SK-N-SH (cell line): ENCODE measurements at regions not wholly inside any gene's neighbourhood (a gene's known extent, or its start where the extent isn't known, plus 50 kb on each side); places are given as distances from the start of the nearest gene placed in this dataset.

ENCODE experiments used
- CTCF ChIA-PET: fragments of 300-600, 350-600 bp; formaldehyde crosslinking; extraction: SDS; loops from one replicate; lab custom pipeline; 2021; lab: Yijun Ruan, JAX
- POLR2A ChIA-PET: fragments of 350-600 bp; sonication (Branson Sonifier 250); formaldehyde crosslinking; extraction: SDS; loops from one replicate; lab custom pipeline; 2020; ENCODE audit warnings: antibody characterized with exemption, inconsistent platforms; lab: Yijun Ruan, JAX
- DNase-seq: peaks from one replicate; pipeline ENCODE4 v3.0.0; 2012
- H2AFZ ChIP-seq: fragments of 200-600 bp; sonication (generic); 2 replicates; pipeline ENCODE4 v1.8.1; 2016; ENCODE audit warnings: antibody characterized with exemption, mild to moderate bottlenecking, low read depth
- H3F3A ChIP-seq: fragments of 200-600 bp; sonication (generic); replicated peaks from 2 replicates; pipeline ENCODE3; 2016; ENCODE audit warnings: antibody characterized with exemption, mild to moderate bottlenecking; ENCODE audit not compliant: insufficient read depth
- H3K27ac ChIP-seq, 2 experiments: fragments of 200-500 bp in 1 of 2; fragments of 200-600 bp in 1 of 2; sonication (Bioruptor generic) in 1 of 2; sonication (generic), shearing (Covaris generic) in 1 of 2; 2 replicates each; pipeline versions ENCODE4 v1.5.1 to v1.6.1; 2014 to 2016; ENCODE audit warnings: low read depth in 2 of 2, inconsistent platforms in 1 of 2, low read length in 1 of 2, mild to moderate bottlenecking in 1 of 2, mixed read lengths in 1 of 2
- H3K27me3 ChIP-seq: fragments of 200-600 bp; sonication (generic), shearing (Covaris generic); 2 replicates; pipeline ENCODE4 v1.6.1; 2016; ENCODE audit warnings: mixed run types; ENCODE audit not compliant: insufficient read depth
- H3K36me3 ChIP-seq, 2 experiments: fragments of 200-500 bp in 1 of 2; fragments of 200-600 bp in 1 of 2; sonication (Bioruptor generic) in 1 of 2; sonication (generic) in 1 of 2; replicated peaks in 1 of 2; 2 replicates each; pipeline versions ENCODE3 to v1.5.1; 2014 to 2016; ENCODE audit warnings: low read length in 1 of 2, mild to moderate bottlenecking in 1 of 2; ENCODE audit not compliant: insufficient read depth in 2 of 2, control insufficient read depth in 1 of 2
- H3K4me1 ChIP-seq, 2 experiments: fragments of 200-500 bp in 1 of 2; fragments of 200-600 bp in 1 of 2; sonication (Bioruptor generic) in 1 of 2; sonication (generic), shearing (Covaris generic) in 1 of 2; 2 replicates each; pipeline versions ENCODE4 v1.5.1 to v1.6.1; 2014 to 2016; ENCODE audit warnings: low read depth in 1 of 2, low read length in 1 of 2, mixed run types in 1 of 2; ENCODE audit not compliant: insufficient read depth in 2 of 2, control insufficient read depth in 1 of 2
- H3K4me2 ChIP-seq: fragments of 200-600 bp; sonication (generic), shearing (Covaris generic); 2 replicates; pipeline ENCODE4 v1.6.1; 2017; ENCODE audit warnings: mixed run types
- H3K4me3 ChIP-seq, 2 experiments: fragments of 200-500 bp in 1 of 2; fragments of 200-600 bp in 1 of 2; sonication (Bioruptor generic) in 1 of 2; sonication (generic), shearing (Covaris generic) in 1 of 2; 2 replicates each; pipeline versions ENCODE4 v1.5.1 to v1.8.1; 2014 to 2016; ENCODE audit warnings: low read depth in 2 of 2, inconsistent platforms in 1 of 2, low read length in 1 of 2, mild to moderate bottlenecking in 1 of 2, mixed read lengths in 1 of 2, moderate library complexity in 1 of 2
- H3K79me2 ChIP-seq: fragments of 200-600 bp; sonication (generic); 2 replicates; pipeline ENCODE4 v1.8.1; 2017; ENCODE audit warnings: mild to moderate bottlenecking; ENCODE audit not compliant: insufficient read depth
- H3K9ac ChIP-seq: fragments of 200-600 bp; sonication (generic); 2 replicates; pipeline ENCODE4 v1.6.1; 2017; ENCODE audit warnings: mixed run types
- H3K9me2 ChIP-seq: fragments of 200-600 bp; sonication (generic); 2 replicates; pipeline ENCODE4 v1.6.1; 2017; ENCODE audit warnings: mixed run types
- H3K9me3 ChIP-seq: fragments of 200-600 bp; sonication (generic); 2 replicates; pipeline ENCODE4 v1.6.1; 2017; ENCODE audit warnings: mixed run types, mild to moderate bottlenecking, moderate library complexity
- H4K20me1 ChIP-seq: fragments of 200-600 bp; sonication (generic); 2 replicates; pipeline ENCODE4 v1.6.1; 2017; ENCODE audit warnings: mild to moderate bottlenecking, mixed run types; ENCODE audit not compliant: insufficient read depth
- CHD2 ChIP-seq: fragments of 150-350 bp; IDR thresholded peaks from 2 replicates; pipeline ENCODE4 v1.6.1; 2018; ENCODE audit warnings: low read length; ENCODE audit not compliant: partially characterized antibody
- ELF1 ChIP-seq: IDR thresholded peaks from 2 replicates; pipeline ENCODE4 v1.4.0; 2012
- EP300 ChIP-seq, 2 experiments: IDR thresholded peaks; 2 replicates each; pipeline versions ENCODE4 v1.4.0 to v1.6.1; 2012; ENCODE audit warnings: borderline replicate concordance in 1 of 2, low read depth in 1 of 2, low read length in 1 of 2
- GABPA ChIP-seq: IDR thresholded peaks from 2 replicates; pipeline ENCODE4 v1.4.0; 2012; ENCODE audit warnings: low read depth, mild to moderate bottlenecking
- GATA2 ChIP-seq: sonication (generic); formaldehyde crosslinking; IDR thresholded peaks from 2 replicates; pipeline ENCODE4 v1.5.0; 2020; ENCODE audit warnings: mild to moderate bottlenecking, missing genetic modification reagents
- MAX ChIP-seq: IDR thresholded peaks from 2 replicates; pipeline ENCODE4 v1.4.0; 2012; ENCODE audit warnings: low read depth
- NFIC ChIP-seq: IDR thresholded peaks from 2 replicates; pipeline ENCODE4 v1.4.0; 2012; ENCODE audit warnings: borderline replicate concordance
- NRF1 ChIP-seq: IDR thresholded peaks from 2 replicates; pipeline ENCODE4 v1.6.1; 2012; ENCODE audit warnings: low read depth, mild to moderate bottlenecking, low read length
- POLR2AphosphoS5 ChIP-seq: IDR thresholded peaks from 2 replicates; pipeline ENCODE4 v1.6.1; 2012; ENCODE audit warnings: low read depth, low read length
- RCOR1 ChIP-seq: fragments of 150-350 bp; IDR thresholded peaks from 2 replicates; pipeline ENCODE4 v1.6.1; 2017; ENCODE audit warnings: antibody characterized with exemption, low read length
- USF1 ChIP-seq: IDR thresholded peaks from 2 replicates; pipeline ENCODE4 v1.4.0; 2012; ENCODE audit warnings: low read depth, borderline replicate concordance
- USF2 ChIP-seq: fragments of 150-350 bp; IDR thresholded peaks from 2 replicates; pipeline ENCODE4 v1.6.1; 2017; ENCODE audit warnings: antibody characterized with exemption, low read length, low read depth, borderline replicate concordance
- ZBTB33 ChIP-seq: IDR thresholded peaks from 2 replicates; pipeline ENCODE4 v1.4.0; 2012; ENCODE audit warnings: low read depth, borderline replicate concordance
- WGBS: methylation state at CpG from one replicate; pipeline ENCODE4 v1.1.6; 2017; ENCODE audit warnings: low lambda C conversion rate; 5-methylcytosine and 5-hydroxymethylcytosine counted together

- H2AFZ ChIP-seq: no peak overlapping the region
- ChIA-PET POLR2A (no interaction called here), CTCF (no interaction called here)
- no peak for DNase-seq
- no peak overlapping the region for H3K4me2 ChIP-seq
- no peak overlapping the region for H3K27ac ChIP-seq
- WGBS: 36% methylated on average over 1 of the region's 1 CpG
- H3K27me3 ChIP-seq: no peaks in the 10 kb centered on the region
- H3K4me1 ChIP-seq: no peaks in the 10 kb centered on the region
- 0 out of 2 replicates have a peak, but pooled peaks cover 4% of the 10 kb centered on the region for H3K9me3 ChIP-seq
- no peaks in the 10 kb centered on the region for H3K79me2 ChIP-seq
- no peaks in the 10 kb centered on the region for H4K20me1 ChIP-seq
- no peaks in the 10 kb centered on the region for H3F3A ChIP-seq
- no peak overlapping the region for H3K4me3 ChIP-seq
- H3K9ac ChIP-seq: no peak overlapping the region
- no peaks in the 10 kb centered on the region for H3K9me2 ChIP-seq
- no peak for TF ChIP-seq USF1
- no peak for TF ChIP-seq NFIC
- TF ChIP-seq CHD2: no peak
- no peak for TF ChIP-seq EP300 (IDR thresholded peaks at IDR 0.05; ENCODE audit: borderline replicate concordance in 1 of 2, low read depth in 1 of 2, low read length in 1 of 2)
- no peak for TF ChIP-seq GATA2
- TF ChIP-seq POLR2AphosphoS5: no peak
- H3K36me3 ChIP-seq: no peaks in the 10 kb centered on the region
Measured at GRCh38 chr2:143870696-143871095, 649.2 kb downstream of the ZEB2 start.

GRCh38 chr2:143856978-143857377 lies 662.9 kb downstream of the ZEB2 start:
- TF ChIP-seq USF1 (no peak), MAX (no peak), ZBTB33 (no peak), RCOR1 (no peak), USF2 (no peak), CHD2 (no peak), POLR2AphosphoS5 (no peak), GABPA (no peak), GATA2 (no peak), EP300 (IDR thresholded peaks at IDR 0.05; ENCODE audit: borderline replicate concordance in 1 of 2, low read depth in 1 of 2, low read length in 1 of 2) (no peak), NRF1 (no peak), ELF1 (no peak)
- TF ChIP-seq, all 33 proteins: peak for 0
- no peak for DNase-seq
- H3F3A ChIP-seq: no peaks in the 10 kb centered on the region
- H2AFZ ChIP-seq: no peak overlapping the region
- H3K36me3 ChIP-seq: no peaks in the 10 kb centered on the region
- no peaks in the 10 kb centered on the region for H3K9me2 ChIP-seq
- no peak overlapping the region for H3K27ac ChIP-seq
- H3K9ac ChIP-seq: no peak overlapping the region
- H3K27me3 ChIP-seq: no peaks in the 10 kb centered on the region
- CTCF ChIA-PET: no interaction called here
- POLR2A ChIA-PET: no interaction called here
- no peaks in the 10 kb centered on the region for H3K79me2 ChIP-seq
- no peaks in the 10 kb centered on the region for H3K9me3 ChIP-seq
- H3K4me1 ChIP-seq: no peaks in the 10 kb centered on the region
- no peak overlapping the region for H3K4me2 ChIP-seq
- H4K20me1 ChIP-seq: no peaks in the 10 kb centered on the region
- H3K4me3 ChIP-seq: no peak overlapping the region
